SU-DHL-6 (cell line): ENCODE measurements at regions not wholly inside any gene's neighbourhood (a gene's known extent, or its start where the extent isn't known, plus 50 kb on each side); places are given as distances from the start of the nearest gene placed in this dataset.

Experiments
- CTCF ChIP-seq: fragments of 200-600 bp; sonication (generic); IDR thresholded peaks from one replicate; pipeline ENCODE4 v1.5.1; 2017; ENCODE audit warnings: antibody characterized with exemption, mild to moderate bottlenecking, low read length, moderate library complexity; ENCODE audit not compliant: insufficient read depth, poor library complexity, severe bottlenecking
- EZH2phosphoT487 ChIP-seq: fragments of 200-600 bp; sonication (generic), shearing (Covaris generic); conservative IDR thresholded peaks from 2 replicates; pipeline ENCODE4 v1.6.1; 2018; ENCODE audit warnings: mild to moderate bottlenecking, antibody characterized with exemption, low read length, moderate library complexity, mixed read lengths

- TF ChIP-seq CTCF (no peak), EZH2phosphoT487 (no peak)
These were observed 95.0 kb upstream of the BMPER start for GRCh38 chr7:33810356-33810755.
